Sigmoid colon (tissue), 6 donors: ENCODE measurements at regions not wholly inside any gene's neighbourhood (a gene's known extent, or its start where the extent isn't known, plus 50 kb on each side); places are given as distances from the start of the nearest gene placed in this dataset.

Experiments used
- DNase-seq: peaks from one replicate; pipeline ENCODE4 v3.0.0-alpha.2; 2019
- H3K27ac ChIP-seq, 4 donors: fragments of 200-600 bp; sonication (generic); one replicate each; pipeline ENCODE4 v1.5.1; 2016 to 2019; ENCODE audit warnings: mild to moderate bottlenecking in 1 of 4
- H3K27me3 ChIP-seq, 3 donors: fragments of 200-600 bp; sonication (generic); one replicate each; pipeline ENCODE4 v1.5.1; 2019; ENCODE audit warnings: mild to moderate bottlenecking in 1 of 3
- H3K36me3 ChIP-seq, 4 donors: fragments of 200-600 bp; sonication (generic); one replicate each; pipeline ENCODE4 v1.5.1; 2016 to 2019
- H3K4me1 ChIP-seq, 4 donors: fragments of 200-600 bp; sonication (generic); one replicate each; pipeline ENCODE4 v1.5.1; 2017 to 2019
- H3K4me3 ChIP-seq, 4 donors: fragments of 200-600 bp; sonication (generic); one replicate each; pipeline ENCODE4 v1.5.1; 2017 to 2019; ENCODE audit warnings: mild to moderate bottlenecking in 2 of 4, moderate library complexity in 1 of 4
- H3K9me3 ChIP-seq, 4 donors: fragments of 200-600 bp in 3 of 4; sonication (generic) in 3 of 4; one replicate each; pipeline versions ENCODE4 v1.5.1 to v1.6.1; 2013 to 2019
- CTCF ChIP-seq, 4 experiments: fragments of 450-650 bp in 3 of 4; fragments of 200-600 bp in 1 of 4; IDR thresholded peaks; one replicate each; pipeline ENCODE4 v1.5.1; 2016 to 2019; ENCODE audit warnings: antibody characterized with exemption in 4 of 4, mild to moderate bottlenecking in 3 of 4, moderate library complexity in 2 of 4
- EP300 ChIP-seq, 4 donors: sonication (generic); formaldehyde crosslinking; IDR thresholded peaks; one replicate each; pipeline ENCODE4 v1.6.1; 2017; ENCODE audit warnings: antibody characterized with exemption in 4 of 4
- POLR2A ChIP-seq, 2 donors: fragments of 450-650 bp; IDR thresholded peaks; one replicate each; pipeline ENCODE4 v1.6.1; 2016; ENCODE audit warnings: antibody characterized with exemption in 2 of 2, mild to moderate bottlenecking in 2 of 2, moderate library complexity in 2 of 2
- POLR2AphosphoS5 ChIP-seq, 4 donors: sonication (generic); formaldehyde crosslinking; IDR thresholded peaks; one replicate each; pipeline ENCODE4 v1.6.1; 2017; ENCODE audit warnings: antibody characterized with exemption in 4 of 4
- WGBS, 2 donors: extraction: QIAGEN DNeasy Blood & Tissue Kit; methylation state at CpG; one replicate each; pipeline ENCODE4 v1.1.7; 2013; 5-methylcytosine and 5-hydroxymethylcytosine counted together
- intact Hi-C: fragments of 100-400 bp; cut with DNase I; formaldehyde crosslinking; loops from one replicate; pipeline ENCODE4 v1.15.1; 2023
- donor health status: healthy with polysubstance abuse.
- donor health status: healthy.

- Histone ChIP-seq H3K4me3 (no peak overlapping the region), H3K27ac (no peak overlapping the region), H3K27me3 (no peaks in the 10 kb centered on the region), H3K4me1 (no peaks in the 10 kb centered on the region), H3K9me3 (no peaks in the 10 kb centered on the region), H3K36me3 (no peaks in the 10 kb centered on the region)
- intact Hi-C loops: no loop called here
- DNase-seq: no peak
- WGBS, 2 donors: 55 to 78% methylated on average over 5 of the region's 5 CpGs
- TF ChIP-seq EP300 (IDR thresholded peaks at IDR 0.05): no peak
- no peak for TF ChIP-seq POLR2AphosphoS5 (IDR thresholded peaks at IDR 0.05)
- no peak for TF ChIP-seq POLR2A (IDR thresholded peaks at IDR 0.05)
- no peak for TF ChIP-seq CTCF (IDR thresholded peaks at IDR 0.05)
Observed at GRCh38 chr9:115880221-115880885, 273.2 kb upstream of the PAPPA start.

- DNase-seq: no peak
- H3K4me3 ChIP-seq: no peak overlapping the region
- H3K27me3 ChIP-seq: no peaks in the 10 kb centered on the region
- H3K27ac ChIP-seq: no peak overlapping the region
- intact Hi-C loops: no loop called here
- TF ChIP-seq CTCF (IDR thresholded peaks at IDR 0.05) (no peak), POLR2AphosphoS5 (IDR thresholded peaks at IDR 0.05) (no peak), EP300 (IDR thresholded peaks at IDR 0.05) (no peak), POLR2A (IDR thresholded peaks at IDR 0.05) (no peak)
- H3K4me1 ChIP-seq: no peaks in the 10 kb centered on the region
- no peaks in the 10 kb centered on the region for H3K36me3 ChIP-seq
- H3K9me3 ChIP-seq: no peaks in the 10 kb centered on the region
Observed at GRCh38 chr9:115882911-115883310, 270.7 kb upstream of the PAPPA start.

GRCh38 chr9:115883467-115884329, 269.9 kb upstream of the PAPPA start:
- H3K27me3 ChIP-seq: no peaks in the 10 kb centered on the region
- H3K36me3 ChIP-seq: no peaks in the 10 kb centered on the region
- no peak overlapping the region for H3K4me3 ChIP-seq
- no peak for TF ChIP-seq POLR2A (IDR thresholded peaks at IDR 0.05)
- peak in 2 of 4 experiments; percentile 15 to 36 for TF ChIP-seq CTCF (IDR thresholded peaks at IDR 0.05)
- no peaks in the 10 kb centered on the region for H3K4me1 ChIP-seq
- H3K27ac ChIP-seq: no peak overlapping the region
- WGBS, 2 donors: 26 to 39% methylated on average over 5 of the region's 5 CpGs
- intact Hi-C loops: no loop called here
- H3K9me3 ChIP-seq: no peaks in the 10 kb centered on the region
- DNase-seq: no peak

GRCh38 chr9:115884846-115885245, 268.7 kb upstream of the PAPPA start:
- intact Hi-C loops: no loop called here

More at GRCh38 chr9:115884846-115885245, 268.7 kb upstream of the PAPPA start:
- Histone ChIP-seq H3K27ac (no peak overlapping the region), H3K4me3 (no peak overlapping the region), H3K9me3 (no peaks in the 10 kb centered on the region), H3K36me3 (no peaks in the 10 kb centered on the region), H3K4me1 (no peaks in the 10 kb centered on the region), H3K27me3 (no peaks in the 10 kb centered on the region)
- WGBS, 2 donors: 47 to 62% methylated on average over 2 of the region's 2 CpGs
- TF ChIP-seq POLR2AphosphoS5 (IDR thresholded peaks at IDR 0.05) (no peak), CTCF (IDR thresholded peaks at IDR 0.05) (no peak), EP300 (IDR thresholded peaks at IDR 0.05) (no peak), POLR2A (IDR thresholded peaks at IDR 0.05) (no peak)
- DNase-seq: no peak
